ENCODE measurements at regions not wholly inside any gene's neighbourhood (a gene's known extent, or its start where the extent isn't known, plus 50 kb on each side); places are given as distances from the start of the nearest gene placed in this dataset.

DNA sequence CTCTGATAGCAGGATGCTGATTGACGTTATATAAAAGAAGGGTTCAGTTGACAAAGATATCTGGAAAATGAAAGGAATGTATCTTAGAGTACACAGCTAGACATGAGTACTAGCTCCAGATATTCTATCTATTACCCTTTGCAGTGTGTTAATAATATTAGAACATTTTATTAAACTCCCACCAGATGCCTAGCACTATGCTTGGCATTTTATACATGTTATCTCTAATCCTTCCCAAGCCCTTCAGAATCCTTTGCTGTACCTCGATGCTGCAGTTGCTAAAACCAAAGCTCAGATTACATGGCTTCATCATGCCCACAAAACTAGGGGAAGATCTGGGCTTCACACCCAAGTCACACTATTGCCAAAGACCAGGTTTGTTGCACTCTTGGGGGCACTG, 350.1 kb upstream of the AZI2 start:
- H3K27ac ChIP-seq = no peak overlapping the region
- H3K4me3 ChIP-seq = no peak overlapping the region
- no peaks in the 10 kb centered on the region for H3K4me1 ChIP-seq
- WGBS = 88% methylated on average over 2 of the region's 2 CpGs
- H3K27me3 ChIP-seq = no peaks in the 10 kb centered on the region
- TF ChIP-seq EP300 (IDR thresholded peaks at IDR 0.05) (no peak), POLR2AphosphoS5 (IDR thresholded peaks at IDR 0.05) (no peak), POLR2A (IDR thresholded peaks at IDR 0.05) (no peak)
- TF ChIP-seq, protein P1, sequence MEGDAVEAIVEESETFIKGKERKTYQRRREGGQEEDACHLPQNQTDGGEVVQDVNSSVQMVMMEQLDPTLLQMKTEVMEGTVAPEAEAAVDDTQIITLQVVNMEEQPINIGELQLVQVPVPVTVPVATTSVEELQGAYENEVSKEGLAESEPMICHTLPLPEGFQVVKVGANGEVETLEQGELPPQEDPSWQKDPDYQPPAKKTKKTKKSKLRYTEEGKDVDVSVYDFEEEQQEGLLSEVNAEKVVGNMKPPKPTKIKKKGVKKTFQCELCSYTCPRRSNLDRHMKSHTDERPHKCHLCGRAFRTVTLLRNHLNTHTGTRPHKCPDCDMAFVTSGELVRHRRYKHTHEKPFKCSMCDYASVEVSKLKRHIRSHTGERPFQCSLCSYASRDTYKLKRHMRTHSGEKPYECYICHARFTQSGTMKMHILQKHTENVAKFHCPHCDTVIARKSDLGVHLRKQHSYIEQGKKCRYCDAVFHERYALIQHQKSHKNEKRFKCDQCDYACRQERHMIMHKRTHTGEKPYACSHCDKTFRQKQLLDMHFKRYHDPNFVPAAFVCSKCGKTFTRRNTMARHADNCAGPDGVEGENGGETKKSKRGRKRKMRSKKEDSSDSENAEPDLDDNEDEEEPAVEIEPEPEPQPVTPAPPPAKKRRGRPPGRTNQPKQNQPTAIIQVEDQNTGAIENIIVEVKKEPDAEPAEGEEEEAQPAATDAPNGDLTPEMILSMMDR (IDR thresholded peaks at IDR 0.05) = no peak
- no peaks in the 10 kb centered on the region for H3K9me3 ChIP-seq
- DNase-seq (ENCODE audit: low spot score in 2 of 2) = no peak
- H3K36me3 ChIP-seq = no peaks in the 10 kb centered on the region

- no peak for DNase-seq (ENCODE audit: low spot score in 2 of 2)
- no peaks in the 10 kb centered on the region for H3K27me3 ChIP-seq
- H3K36me3 ChIP-seq = no peaks in the 10 kb centered on the region
- H3K9me3 ChIP-seq = no peaks in the 10 kb centered on the region
- no peak overlapping the region for H3K4me3 ChIP-seq
- TF ChIP-seq POLR2AphosphoS5 (IDR thresholded peaks at IDR 0.05) = no peak
- TF ChIP-seq, protein P1 (IDR thresholded peaks at IDR 0.05) = no peak
- TF ChIP-seq POLR2A (IDR thresholded peaks at IDR 0.05) = no peak
- TF ChIP-seq EP300 (IDR thresholded peaks at IDR 0.05) = no peak
- WGBS = 57% methylated on average over 2 of the region's 2 CpGs
- no peak overlapping the region for H3K27ac ChIP-seq
- H3K4me1 ChIP-seq = no peaks in the 10 kb centered on the region
These were observed 350.7 kb upstream of the AZI2 start for GRCh38 chr3:28699283-28699682.

DNA sequence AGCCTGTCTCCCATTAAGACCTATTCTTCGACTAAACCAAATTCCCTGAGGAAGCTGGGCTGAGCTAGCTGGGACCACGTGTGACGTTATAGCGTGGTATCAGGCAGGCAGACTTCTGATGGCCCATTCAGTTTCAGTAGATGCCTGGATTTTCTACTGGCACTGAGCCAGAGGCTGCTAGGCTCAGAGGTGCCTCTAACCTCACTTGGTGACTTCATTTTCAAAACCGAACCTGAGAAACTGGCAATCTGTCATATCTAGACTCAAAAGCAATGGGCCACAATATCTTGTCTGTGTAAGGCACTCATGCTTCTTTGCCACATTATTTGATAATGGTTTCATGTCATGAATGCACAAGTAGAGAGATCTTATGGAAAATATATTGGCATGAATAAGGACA, 352.1 kb upstream of the AZI2 start:
- TF ChIP-seq, protein P1 (IDR thresholded peaks at IDR 0.05) = no peak
- TF ChIP-seq POLR2AphosphoS5 (IDR thresholded peaks at IDR 0.05) (no peak), POLR2A (IDR thresholded peaks at IDR 0.05) (no peak), EP300 (IDR thresholded peaks at IDR 0.05) (no peak)
- no peaks in the 10 kb centered on the region for H3K27me3 ChIP-seq
- WGBS = 81% methylated on average over 5 of the region's 5 CpGs
- no peak overlapping the region for H3K27ac ChIP-seq
- H3K4me3 ChIP-seq = no peak overlapping the region
- no peaks in the 10 kb centered on the region for H3K4me1 ChIP-seq
- DNase-seq (ENCODE audit: low spot score in 2 of 2) = no peak
- no peaks in the 10 kb centered on the region for H3K9me3 ChIP-seq
- no peaks in the 10 kb centered on the region for H3K36me3 ChIP-seq

GRCh38 chr3:28703843-28704242, 355.2 kb upstream of the AZI2 start:
- Histone ChIP-seq H3K4me1 (no peaks in the 10 kb centered on the region), H3K27ac (no peak overlapping the region), H3K9me3 (no peaks in the 10 kb centered on the region), H3K27me3 (no peaks in the 10 kb centered on the region), H3K36me3 (no peaks in the 10 kb centered on the region), H3K4me3 (no peak overlapping the region)
- TF ChIP-seq EP300 (IDR thresholded peaks at IDR 0.05) (no peak), POLR2AphosphoS5 (IDR thresholded peaks at IDR 0.05) (no peak), POLR2A (IDR thresholded peaks at IDR 0.05) (no peak)
- TF ChIP-seq, protein P1 (IDR thresholded peaks at IDR 0.05) = no peak
- no peak for DNase-seq (ENCODE audit: low spot score in 2 of 2)

- DNase-seq (ENCODE audit: low spot score in 2 of 2) = no peak
- no peak for TF ChIP-seq POLR2AphosphoS5 (IDR thresholded peaks at IDR 0.05)
- TF ChIP-seq EP300 (IDR thresholded peaks at IDR 0.05) = no peak
- no peak for TF ChIP-seq POLR2A (IDR thresholded peaks at IDR 0.05)
- TF ChIP-seq, protein P1 (IDR thresholded peaks at IDR 0.05) = no peak
- no peaks in the 10 kb centered on the region for H3K36me3 ChIP-seq
- WGBS = 84% methylated on average over 2 of the region's 2 CpGs
- H3K27me3 ChIP-seq = no peaks in the 10 kb centered on the region
- H3K4me3 ChIP-seq = no peak overlapping the region
- no peaks in the 10 kb centered on the region for H3K4me1 ChIP-seq
- H3K9me3 ChIP-seq = no peaks in the 10 kb centered on the region
- H3K27ac ChIP-seq = no peak overlapping the region
These were observed 362.7 kb upstream of the AZI2 start for GRCh38 chr3:28711293-28711692.
